DOHH2 (cell line): ENCODE measurements at regions not wholly inside any gene's neighbourhood (a gene's known extent, or its start where the extent isn't known, plus 50 kb on each side); places are given as distances from the start of the nearest gene placed in this dataset.

Experiments
- H3F3A ChIP-seq: fragments of 200-600 bp; sonication (generic), shearing (Covaris generic); 2 replicates; pipeline ENCODE4 v1.6.0; 2016; ENCODE audit warnings: antibody characterized with exemption, mild to moderate bottlenecking; ENCODE audit not compliant: control insufficient read depth, insufficient read depth
- H3K27ac ChIP-seq: fragments of 200-600 bp; sonication (generic); 2 replicates; pipeline ENCODE4 v1.5.1; 2014; ENCODE audit warnings: low read depth, mild to moderate bottlenecking, low read length, moderate library complexity
- H3K27me3 ChIP-seq: fragments of 200-600 bp; sonication (generic); 2 replicates; pipeline ENCODE4 v1.6.1; 2014; ENCODE audit warnings: mild to moderate bottlenecking, low read length, mixed read lengths; ENCODE audit not compliant: control insufficient read depth
- H3K36me3 ChIP-seq: fragments of 200-600 bp; sonication (generic); 2 replicates; pipeline ENCODE4 v1.6.1; 2014; ENCODE audit warnings: mild to moderate bottlenecking, low read length, moderate library complexity, mixed read lengths; ENCODE audit not compliant: control insufficient read depth
- H3K4me1 ChIP-seq: fragments of 200-600 bp; sonication (generic); 2 replicates; pipeline ENCODE4 v1.6.1; 2014; ENCODE audit warnings: mild to moderate bottlenecking, low read length, mixed read lengths; ENCODE audit not compliant: control insufficient read depth
- H3K4me2 ChIP-seq: fragments of 200-600 bp; sonication (generic); 2 replicates; pipeline ENCODE4 v1.6.0; 2014; ENCODE audit warnings: mild to moderate bottlenecking, low read length, moderate library complexity
- H3K4me3 ChIP-seq: fragments of 200-600 bp; sonication (generic); 2 replicates; pipeline ENCODE4 v1.5.1; 2014; ENCODE audit warnings: mild to moderate bottlenecking, low read length, mixed read lengths
- H3K79me2 ChIP-seq: fragments of 200-600 bp; sonication (generic); 2 replicates; pipeline ENCODE4 v1.6.1; 2014; ENCODE audit warnings: mild to moderate bottlenecking, low read length, mixed read lengths; ENCODE audit not compliant: control insufficient read depth
- H3K9me2 ChIP-seq: fragments of 200-600 bp; sonication (generic); replicated peaks from 2 replicates; pipeline ENCODE4 v1.6.1; 2014; ENCODE audit warnings: mild to moderate bottlenecking, low read length, mixed read lengths; ENCODE audit not compliant: control insufficient read depth
- H3K9me3 ChIP-seq: fragments of 200-600 bp; sonication (generic); 2 replicates; pipeline ENCODE4 v1.6.1; 2014; ENCODE audit warnings: antibody characterized with exemption, low read length, mixed read lengths; ENCODE audit not compliant: control insufficient read depth, insufficient read depth
- H4K20me1 ChIP-seq: fragments of 200-600 bp; sonication (generic); 2 replicates; pipeline ENCODE4 v1.6.0; 2014; ENCODE audit warnings: low read depth, mild to moderate bottlenecking, antibody characterized with exemption, low read length, moderate library complexity; ENCODE audit not compliant: control insufficient read depth, insufficient read depth
- EZH2phosphoT487 ChIP-seq: fragments of 200-600 bp; sonication (generic); IDR thresholded peaks from 2 replicates; pipeline ENCODE4 v1.6.1; 2017; ENCODE audit warnings: borderline replicate concordance, mild to moderate bottlenecking, antibody characterized with exemption, low read length, moderate library complexity, mixed read lengths
- TF ChIP-seq, protein P1 (sequence below): fragments of 200-600 bp; sonication (generic); IDR thresholded peaks from one replicate; pipeline ENCODE4 v1.5.1; 2014; ENCODE audit warnings: antibody characterized with exemption, mild to moderate bottlenecking, low read depth, low read length; ENCODE audit not compliant: poor library complexity, severe bottlenecking

GRCh38 chr9:103942200-103942599 lies 151.9 kb upstream of the SMC2 start:
- Histone ChIP-seq H3K4me3 (no peak overlapping the region), H3K79me2 (no peaks in the 10 kb centered on the region), H3K9me2 (no peaks in the 10 kb centered on the region), H4K20me1 (no peaks in the 10 kb centered on the region), H3K4me2 (no peak overlapping the region), H3K27ac (no peak overlapping the region), H3K36me3 (no peaks in the 10 kb centered on the region), H3K4me1 (no peaks in the 10 kb centered on the region), H3F3A (no peaks in the 10 kb centered on the region), H3K9me3 (no peaks in the 10 kb centered on the region; the same call in 1 of the 2 replicates), H3K27me3 (no peaks in the 10 kb centered on the region)
- TF ChIP-seq EZH2phosphoT487, result no peak
- TF ChIP-seq, protein P1, sequence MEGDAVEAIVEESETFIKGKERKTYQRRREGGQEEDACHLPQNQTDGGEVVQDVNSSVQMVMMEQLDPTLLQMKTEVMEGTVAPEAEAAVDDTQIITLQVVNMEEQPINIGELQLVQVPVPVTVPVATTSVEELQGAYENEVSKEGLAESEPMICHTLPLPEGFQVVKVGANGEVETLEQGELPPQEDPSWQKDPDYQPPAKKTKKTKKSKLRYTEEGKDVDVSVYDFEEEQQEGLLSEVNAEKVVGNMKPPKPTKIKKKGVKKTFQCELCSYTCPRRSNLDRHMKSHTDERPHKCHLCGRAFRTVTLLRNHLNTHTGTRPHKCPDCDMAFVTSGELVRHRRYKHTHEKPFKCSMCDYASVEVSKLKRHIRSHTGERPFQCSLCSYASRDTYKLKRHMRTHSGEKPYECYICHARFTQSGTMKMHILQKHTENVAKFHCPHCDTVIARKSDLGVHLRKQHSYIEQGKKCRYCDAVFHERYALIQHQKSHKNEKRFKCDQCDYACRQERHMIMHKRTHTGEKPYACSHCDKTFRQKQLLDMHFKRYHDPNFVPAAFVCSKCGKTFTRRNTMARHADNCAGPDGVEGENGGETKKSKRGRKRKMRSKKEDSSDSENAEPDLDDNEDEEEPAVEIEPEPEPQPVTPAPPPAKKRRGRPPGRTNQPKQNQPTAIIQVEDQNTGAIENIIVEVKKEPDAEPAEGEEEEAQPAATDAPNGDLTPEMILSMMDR, result no peak

DNA sequence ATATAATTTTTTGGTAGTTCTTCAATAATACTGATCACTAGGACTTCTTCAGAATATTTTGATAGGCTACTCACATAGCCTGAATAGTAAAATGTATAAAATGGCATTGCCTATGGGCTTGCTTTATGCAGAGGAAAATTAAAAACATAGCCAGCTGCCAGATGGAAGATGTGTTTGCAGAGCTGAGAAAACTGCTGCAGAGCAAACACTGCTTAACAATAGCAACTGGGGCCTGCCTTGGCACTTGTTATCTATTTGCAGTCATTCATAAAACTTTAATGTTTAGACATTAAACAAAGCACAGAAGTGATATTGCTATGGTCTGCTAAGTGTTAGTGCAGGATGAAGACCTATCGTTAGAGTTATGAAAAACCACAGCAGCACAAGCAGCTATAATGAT lies 151.5 kb upstream of the SMC2 start:
- Histone ChIP-seq H4K20me1 (no peaks in the 10 kb centered on the region), H3K4me1 (no peaks in the 10 kb centered on the region), H3K9me3 (no peaks in the 10 kb centered on the region; the same call in 1 of the 2 replicates), H3K27me3 (no peaks in the 10 kb centered on the region), H3K36me3 (no peaks in the 10 kb centered on the region), H3K4me3 (no peak overlapping the region), H3K27ac (no peak overlapping the region), H3F3A (no peaks in the 10 kb centered on the region), H3K4me2 (no peak overlapping the region), H3K79me2 (no peaks in the 10 kb centered on the region), H3K9me2 (no peaks in the 10 kb centered on the region)
- no peak for TF ChIP-seq EZH2phosphoT487
- TF ChIP-seq, protein P1, result no peak

GRCh38 chr9:103949096-103949495 lies 145.0 kb upstream of the SMC2 start:
- Histone ChIP-seq H3K9me2 (no peaks in the 10 kb centered on the region), H4K20me1 (no peaks in the 10 kb centered on the region), H3K27ac (no peak overlapping the region), H3K9me3 (no peaks in the 10 kb centered on the region; the same call in 1 of the 2 replicates), H3K79me2 (no peaks in the 10 kb centered on the region), H3K4me3 (no peak overlapping the region), H3K4me1 (no peaks in the 10 kb centered on the region), H3K36me3 (no peaks in the 10 kb centered on the region), H3K27me3 (no peaks in the 10 kb centered on the region), H3K4me2 (no peak overlapping the region), H3F3A (no peaks in the 10 kb centered on the region)
- TF ChIP-seq, protein P1, result no peak

DNA sequence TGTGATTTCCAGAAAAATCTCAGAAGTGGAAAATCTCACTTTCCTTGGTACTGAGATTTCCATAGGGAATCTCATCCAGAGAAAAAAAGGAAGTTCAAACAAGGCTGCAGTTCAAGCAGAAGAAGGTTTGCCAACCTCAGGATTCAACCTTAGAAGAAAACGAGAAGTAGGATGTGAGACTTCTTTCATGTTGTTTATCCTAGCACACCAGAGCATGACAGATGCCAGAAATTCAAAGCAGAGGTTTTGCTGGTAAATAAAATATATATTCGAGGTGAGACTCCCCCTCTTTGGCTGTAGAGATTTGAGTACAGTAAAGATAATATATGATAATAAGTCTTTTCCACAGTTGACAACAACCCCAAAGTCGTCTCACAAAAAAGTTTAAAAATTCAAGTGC lies 116.9 kb upstream of the SMC2 start:
- H4K20me1 ChIP-seq, result no peaks in the 10 kb centered on the region
- no peaks in the 10 kb centered on the region for H3K9me2 ChIP-seq
- no peaks in the 10 kb centered on the region for H3K79me2 ChIP-seq
- H3K4me2 ChIP-seq, result no peak overlapping the region
- H3K4me1 ChIP-seq, result no peaks in the 10 kb centered on the region
- H3K27ac ChIP-seq, result no peak overlapping the region
- H3K9me3 ChIP-seq, result no peaks in the 10 kb centered on the region
- no peaks in the 10 kb centered on the region for H3K27me3 ChIP-seq
- H3F3A ChIP-seq, result no peaks in the 10 kb centered on the region
- H3K36me3 ChIP-seq, result no peaks in the 10 kb centered on the region
- TF ChIP-seq EZH2phosphoT487, result no peak
- TF ChIP-seq, protein P1, result no peak
- no peak overlapping the region for H3K4me3 ChIP-seq
